Endothelial cell of umbilical vein (primary cell): ENCODE measurements at regions not wholly inside any gene's neighbourhood (a gene's known extent, or its start where the extent isn't known, plus 50 kb on each side); places are given as distances from the start of the nearest gene placed in this dataset.
"Not testable (repeated sequence)": the region's sequence is repeated elsewhere in the genome, so short reads cannot be mapped to it uniquely, and the experiment has no call there.

Source experiments
- BruUV-seq: library from RNA; stranded (reverse); fragments of 400-500 nt; replicated peaks from 2 replicates; lab custom pipeline; 2021; lab: Mats Ljungman, UMichigan
- CTCF ChIA-PET: fragments of 300-600, 350-600 bp; sonication (Branson Sonifier 250); formaldehyde crosslinking; loops from one replicate; lab custom pipeline; 2021; ENCODE audit warnings: antibody characterized with exemption, inconsistent platforms; lab: Charles Lee
- POLR2A ChIA-PET: fragments of 300-600, 350-600 bp; sonication (Branson Sonifier 250); formaldehyde crosslinking; loops from one replicate; lab custom pipeline; 2021; ENCODE audit warnings: antibody characterized with exemption, inconsistent platforms; lab: Charles Lee
- DNase-seq: peaks from one replicate; pipeline ENCODE4 v3.0.0-alpha.2; 2011; ENCODE audit warnings: low read depth, low spot score
- FAIRE-seq: peaks from 2 replicates; lab custom pipeline; 2011; peaks lifted over from hg19 to GRCh38; lab: Jason Lieb, UNC
- H2AFZ ChIP-seq: 2 replicates; pipeline ENCODE4 v1.6.0; 2012; ENCODE audit warnings: low read depth, low read length, control low read depth, inconsistent platforms
- H3K27ac ChIP-seq: 2 replicates; pipeline ENCODE4 v1.5.1; 2011; ENCODE audit warnings: low read depth, mild to moderate bottlenecking, control low read depth, low read length, moderate library complexity; ENCODE audit not compliant: insufficient read depth
- H3K27me3 ChIP-seq, 2 experiments: 2 replicates each; pipeline versions ENCODE4 v1.6.0 to v1.6.1; 2011; ENCODE audit warnings: low read length in 2 of 2, mixed read lengths in 1 of 2; ENCODE audit not compliant: control insufficient read depth in 2 of 2, insufficient read depth in 2 of 2
- H3K36me3 ChIP-seq, 2 experiments: 2 replicates in 1 of 2; 3 replicates in 1 of 2; pipeline ENCODE4 v1.5.1; 2011; ENCODE audit warnings: low read length in 2 of 2, mild to moderate bottlenecking in 1 of 2, moderate library complexity in 1 of 2; ENCODE audit not compliant: control insufficient read depth in 2 of 2, insufficient read depth in 2 of 2; ENCODE audit errors: extremely low read depth in 1 of 2
- H3K4me1 ChIP-seq: 3 replicates; pipeline ENCODE4 v1.5.1; 2011; ENCODE audit warnings: mild to moderate bottlenecking, low read length; ENCODE audit not compliant: control insufficient read depth, insufficient read depth; ENCODE audit errors: extremely low read depth
- H3K4me2 ChIP-seq: 2 replicates; pipeline ENCODE4 v1.6.1; 2011; ENCODE audit warnings: low read length, control low read depth, mixed read lengths; ENCODE audit not compliant: insufficient read depth
- H3K4me3 ChIP-seq, 3 experiments: fragments of 200-600 bp in 1 of 3; sonication (generic), shearing (Covaris generic) in 1 of 3; replicated peaks in 1 of 3; 2 replicates each; pipeline ENCODE4 v1.5.1; 2011 to 2016; ENCODE audit warnings: control low read depth in 3 of 3, low read length in 3 of 3, mild to moderate bottlenecking in 2 of 3, inconsistent platforms in 1 of 3, low read depth in 1 of 3, moderate library complexity in 1 of 3; ENCODE audit not compliant: insufficient read depth in 1 of 3
- H3K79me2 ChIP-seq: 2 replicates; pipeline ENCODE4 v1.6.0; 2012; ENCODE audit warnings: low read length, inconsistent platforms; ENCODE audit not compliant: control insufficient read depth, insufficient read depth
- H3K9ac ChIP-seq: replicated peaks from 2 replicates; pipeline ENCODE3; 2011; ENCODE audit warnings: low read length, control low read depth; ENCODE audit not compliant: insufficient read depth; ENCODE audit errors: extremely low read depth
- H3K9me1 ChIP-seq: replicated peaks from 3 replicates; pipeline ENCODE4 v1.6.0; 2011; ENCODE audit warnings: mild to moderate bottlenecking, low read length; ENCODE audit not compliant: control insufficient read depth, insufficient read depth; ENCODE audit errors: extremely low read depth
- H3K9me3 ChIP-seq: replicated peaks from 2 replicates; pipeline ENCODE4 v1.5.1; 2012; ENCODE audit warnings: low read length, inconsistent platforms; ENCODE audit not compliant: control insufficient read depth, insufficient read depth
- H4K20me1 ChIP-seq: replicated peaks from 2 replicates; pipeline ENCODE3; 2011; ENCODE audit warnings: mild to moderate bottlenecking, low read length; ENCODE audit not compliant: control insufficient read depth, insufficient read depth; ENCODE audit errors: extremely low read depth
- dilution Hi-C: fragments of 300-500 bp; cut with MboI; formaldehyde crosslinking; loops from one replicate; pipeline ENCODE4 v1.15.0; 2019; ENCODE audit warnings: low sequenced_read_pairs; ENCODE audit not compliant: extremely low pct_ligation_motif_present
- intact Hi-C: fragments of 100-400 bp; cut with micrococcal nuclease; formaldehyde crosslinking; loops from one replicate; pipeline ENCODE4 v1.10.0; 2022

- dilution Hi-C loops, H3K27me3 ChIP-seq, POLR2A ChIA-PET, H2AFZ ChIP-seq, H3K9me1 ChIP-seq, H4K20me1 ChIP-seq, DNase-seq, FAIRE-seq, H3K9ac ChIP-seq, BruUV-seq, H3K9me3 ChIP-seq, H3K4me2 ChIP-seq, H3K4me3 ChIP-seq, intact Hi-C loops, H3K79me2 ChIP-seq, H3K36me3 ChIP-seq, H3K27ac ChIP-seq: not testable (repeated sequence)
- peaks cover 11% of the 10 kb centered on the region for H3K4me1 ChIP-seq
- CTCF ChIA-PET, result interaction anchor here (1.3 to 3.2 kb wide), 3 partner anchors 34 to 76 kb away, joined by 3 to 24 read pairs (median 5); no protein-coding TSS in a partner anchor
Observed at GRCh38 chr20:53863923-53864641, 206.3 kb downstream of the BCAS1 start.

GRCh38 chr20:53863535-53863922, 206.9 kb downstream of the BCAS1 start:
- H3K27me3 ChIP-seq, dilution Hi-C loops, H3K79me2 ChIP-seq, H3K9ac ChIP-seq, H4K20me1 ChIP-seq, FAIRE-seq, H3K9me1 ChIP-seq, H3K36me3 ChIP-seq, H3K4me3 ChIP-seq, H2AFZ ChIP-seq, DNase-seq, H3K27ac ChIP-seq, POLR2A ChIA-PET, BruUV-seq, H3K9me3 ChIP-seq, H3K4me2 ChIP-seq, intact Hi-C loops: not testable (repeated sequence)
- H3K4me1 ChIP-seq, result peaks cover 11% of the 10 kb centered on the region
- CTCF ChIA-PET, result interaction anchor here (3.2 kb wide), 1 partner anchor 76 kb away, joined by 24 read pairs; no protein-coding TSS in a partner anchor

GRCh38 chr20:53863039-53863438, 207.4 kb downstream of the BCAS1 start:
- H2AFZ ChIP-seq, H3K4me3 ChIP-seq, H3K9me1 ChIP-seq, FAIRE-seq, CTCF ChIA-PET, H3K9ac ChIP-seq, H3K27me3 ChIP-seq, POLR2A ChIA-PET, H3K36me3 ChIP-seq, H3K79me2 ChIP-seq, H4K20me1 ChIP-seq, dilution Hi-C loops, DNase-seq, H3K27ac ChIP-seq, BruUV-seq, H3K4me2 ChIP-seq, intact Hi-C loops, H3K9me3 ChIP-seq: not testable (repeated sequence)
- H3K4me1 ChIP-seq, result peaks cover 11% of the 10 kb centered on the region

GRCh38 chr20:53862490-53862889, 207.9 kb downstream of the BCAS1 start:
- peaks cover 11% of the 10 kb centered on the region for H3K4me1 ChIP-seq
- H3K27ac ChIP-seq, dilution Hi-C loops, H3K79me2 ChIP-seq, intact Hi-C loops, CTCF ChIA-PET, H2AFZ ChIP-seq, H3K4me3 ChIP-seq, H4K20me1 ChIP-seq, FAIRE-seq, H3K4me2 ChIP-seq, H3K9me3 ChIP-seq, H3K27me3 ChIP-seq, POLR2A ChIA-PET, H3K36me3 ChIP-seq, DNase-seq, H3K9ac ChIP-seq, BruUV-seq, H3K9me1 ChIP-seq: not testable (repeated sequence)
